Esophagus squamous epithelium (tissue), 4 donors: ENCODE measurements at regions not wholly inside any gene's neighbourhood (a gene's known extent, or its start where the extent isn't known, plus 50 kb on each side); places are given as distances from the start of the nearest gene placed in this dataset.

ENCODE experiments used
- CTCF ChIP-seq, 6 experiments: fragments of 450-650 bp in 4 of 6; fragments of 200-600 bp in 2 of 6; sonication (generic) in 2 of 6; IDR thresholded peaks; one replicate each; pipeline ENCODE4 v1.5.1; 2016 to 2019; ENCODE audit warnings: antibody characterized with exemption in 6 of 6, mild to moderate bottlenecking in 4 of 6, moderate library complexity in 4 of 6
- POLR2A ChIP-seq, 4 donors: fragments of 450-650 bp; IDR thresholded peaks; one replicate each; pipeline ENCODE4 v1.6.1; 2017; ENCODE audit warnings: antibody characterized with exemption in 4 of 4, mild to moderate bottlenecking in 4 of 4, moderate library complexity in 3 of 4

GRCh38 chr10:7491230-7491629 lies 80.4 kb upstream of the SFMBT2 start:
- no peak for TF ChIP-seq POLR2A (IDR thresholded peaks at IDR 0.05)
- no peak for TF ChIP-seq CTCF (IDR thresholded peaks at IDR 0.05)
